ENCODE measurements at regions not wholly inside any gene's neighbourhood (a gene's known extent, or its start where the extent isn't known, plus 50 kb on each side); places are given as distances from the start of the nearest gene placed in this dataset.
"Not testable (repeated sequence)": the region's sequence is repeated elsewhere in the genome, so short reads cannot be mapped to it uniquely, and the experiment has no call there.

DNA sequence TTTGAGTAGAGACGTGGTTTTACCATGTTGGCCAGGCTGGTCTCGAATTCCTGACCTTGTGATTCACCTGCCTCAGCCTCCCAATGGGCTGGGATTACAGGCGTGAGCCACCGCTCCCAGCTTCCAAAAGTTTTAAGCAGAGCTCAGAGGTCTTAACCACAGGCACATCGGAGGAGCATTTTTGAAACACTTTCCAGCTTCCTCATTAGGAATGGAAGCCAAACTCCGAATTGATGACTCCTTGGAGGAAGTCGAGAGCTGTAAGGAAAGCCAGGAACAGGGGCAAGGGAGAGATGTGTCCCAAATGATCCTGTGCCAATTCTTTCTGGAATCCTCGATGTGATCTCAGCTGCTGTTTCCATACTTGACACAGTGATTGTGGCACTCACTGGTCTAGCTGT is 56.2 kb upstream of the CCZ1B start:
- intact Hi-C loops (cut with DNase I); DNase-seq; ATAC-seq: not testable (repeated sequence)

DNA sequence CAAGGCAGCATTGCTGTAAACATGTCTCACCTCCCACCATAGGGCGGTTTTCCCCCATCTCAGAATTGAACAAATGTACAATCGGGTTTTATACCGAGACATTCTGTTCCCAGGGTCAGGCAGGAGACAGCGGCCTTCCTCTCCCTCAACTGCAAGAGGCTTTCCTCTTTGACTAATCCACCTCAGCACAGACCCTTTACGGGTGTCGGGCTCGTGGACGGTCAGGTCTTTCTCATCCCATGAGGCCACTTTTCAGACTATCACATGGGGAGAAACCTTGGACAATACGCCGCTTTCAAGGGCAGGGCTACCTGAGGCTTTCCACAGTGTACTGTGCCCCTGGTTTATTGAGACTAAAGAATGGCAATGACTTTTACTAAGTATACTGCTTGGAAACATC is 57.7 kb upstream of the CCZ1B start:
- DNase-seq; ATAC-seq; intact Hi-C loops (cut with DNase I): not testable (repeated sequence)

DNA sequence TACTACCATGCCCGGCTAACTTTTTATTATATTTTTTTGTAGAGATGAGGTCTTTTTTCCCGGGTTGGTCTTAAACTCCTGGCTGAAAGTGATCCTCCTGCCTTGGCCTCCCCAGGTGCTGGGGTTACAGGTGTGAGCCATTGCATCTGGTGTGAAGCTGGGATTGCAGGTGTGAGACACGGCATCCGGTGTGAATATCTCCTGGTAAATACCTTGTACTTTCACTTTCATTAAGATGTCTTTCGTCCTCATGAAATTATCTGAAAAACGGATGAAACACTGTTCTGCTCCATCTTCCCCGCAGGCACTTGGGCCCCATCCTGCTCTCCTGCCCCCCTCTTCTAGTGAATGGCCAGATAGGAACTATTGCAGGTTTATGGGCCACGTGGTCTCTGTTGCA is 60.1 kb upstream of the CCZ1B start:
- no peak for DNase-seq
- intact Hi-C loops (cut with DNase I): no loop called here
- no peak for ATAC-seq

DNA sequence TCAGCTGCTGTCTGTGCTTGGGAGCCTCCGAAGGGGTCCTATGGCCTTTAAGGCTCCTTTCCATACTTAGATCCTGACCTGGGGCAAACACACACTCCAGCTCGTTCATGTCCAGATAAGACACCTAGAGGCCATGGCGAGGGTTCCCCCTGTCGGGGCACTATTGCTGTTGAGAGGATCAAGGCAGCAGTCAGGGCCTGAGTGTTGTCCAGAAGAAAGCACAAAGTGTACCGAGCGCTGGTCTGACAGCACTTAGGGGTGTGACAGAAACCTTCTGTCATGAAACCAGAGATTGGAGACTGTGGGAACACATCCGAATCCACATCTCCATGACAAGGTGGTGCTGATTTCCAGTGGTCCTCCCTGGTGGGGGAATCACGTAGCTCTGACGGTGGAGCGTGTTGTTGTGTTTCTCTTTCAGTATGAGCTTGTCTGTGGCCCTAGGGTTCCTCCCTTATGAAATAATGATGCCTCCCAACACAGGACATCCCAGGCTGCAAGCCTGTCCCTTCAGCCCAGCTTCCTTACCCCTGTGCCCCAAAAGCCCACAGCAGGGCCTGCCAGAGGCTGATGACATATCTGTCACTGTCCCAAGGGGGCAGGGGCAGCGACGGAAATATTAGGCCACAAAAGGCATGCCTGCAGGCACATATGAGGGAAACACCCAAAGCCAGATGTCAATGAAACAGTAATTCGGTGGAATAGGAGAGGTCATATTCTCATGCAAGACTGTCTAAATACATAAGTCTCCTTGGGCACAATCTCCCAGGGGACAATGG is 62.4 kb upstream of the CCZ1B start:
- ATAC-seq; intact Hi-C loops (cut with DNase I); DNase-seq: not testable (repeated sequence)

DNA sequence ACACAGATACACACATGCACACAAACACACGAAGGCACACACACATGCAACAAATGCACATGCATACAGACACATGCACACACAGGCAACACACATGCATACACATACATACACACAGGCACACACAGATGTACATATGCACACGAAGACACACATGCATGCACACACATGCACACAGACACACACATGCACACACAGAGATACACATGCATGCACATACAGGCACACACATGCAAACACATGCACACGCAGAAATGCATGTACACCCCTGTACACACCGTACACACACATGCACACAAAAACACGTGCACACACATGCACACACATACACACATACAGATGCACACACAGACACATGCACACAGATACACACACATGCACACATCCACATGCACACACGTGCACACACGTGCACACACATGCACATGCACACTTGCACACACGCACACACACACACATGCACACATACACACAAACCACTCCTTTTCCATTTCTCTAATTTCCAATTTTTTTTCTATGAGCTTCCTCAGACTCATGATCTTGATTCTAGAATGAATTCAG is 63.3 kb upstream of the CCZ1B start:
- intact Hi-C loops (cut with DNase I): no loop called here
- DNase-seq (no peak), ATAC-seq (no peak)

DNA sequence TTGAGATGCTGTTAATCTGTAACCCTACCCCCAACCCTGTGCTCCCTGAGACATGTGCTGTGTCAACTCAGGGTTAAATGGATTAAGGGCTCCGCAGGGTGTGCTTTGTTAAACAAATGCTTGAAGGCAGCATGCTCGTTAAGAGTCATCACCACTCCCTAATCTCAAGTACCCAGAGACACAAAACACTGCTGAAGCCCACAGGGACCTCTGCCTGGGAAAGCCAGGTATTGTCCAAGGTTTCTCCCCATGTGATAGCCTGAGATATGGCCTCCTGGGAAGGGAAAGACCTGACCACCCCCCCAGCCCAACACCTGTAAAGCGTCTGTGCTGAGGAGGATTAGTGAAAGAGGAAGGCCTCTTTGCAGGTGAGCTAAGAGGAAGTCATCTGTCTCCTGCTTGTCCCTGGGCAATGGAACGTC is 76.0 kb upstream of the CCZ1B start:
- ATAC-seq; DNase-seq; intact Hi-C loops (cut with DNase I): not testable (repeated sequence)

DNA sequence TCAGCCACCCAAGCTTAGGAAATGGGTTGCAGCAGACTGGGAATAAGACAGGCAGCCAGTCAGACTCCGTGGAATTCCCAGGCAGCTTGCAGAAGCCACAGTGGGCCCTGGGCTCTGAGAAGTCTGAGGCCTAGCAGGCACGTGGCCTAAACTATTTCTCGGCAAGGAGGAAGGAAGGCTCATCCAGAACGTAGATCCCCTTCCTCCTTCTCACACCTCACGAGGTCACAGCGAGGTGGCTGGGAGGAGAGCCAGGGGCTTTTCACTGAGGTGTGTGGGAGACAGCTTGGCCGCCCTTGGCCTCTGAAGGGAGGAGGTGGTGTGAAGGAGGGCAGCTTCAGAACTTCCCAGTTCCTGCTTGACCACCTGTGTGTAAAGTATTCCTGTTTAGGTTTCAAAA is 77.2 kb upstream of the CCZ1B start:
- intact Hi-C loops (cut with DNase I): not testable (repeated sequence)

DNA sequence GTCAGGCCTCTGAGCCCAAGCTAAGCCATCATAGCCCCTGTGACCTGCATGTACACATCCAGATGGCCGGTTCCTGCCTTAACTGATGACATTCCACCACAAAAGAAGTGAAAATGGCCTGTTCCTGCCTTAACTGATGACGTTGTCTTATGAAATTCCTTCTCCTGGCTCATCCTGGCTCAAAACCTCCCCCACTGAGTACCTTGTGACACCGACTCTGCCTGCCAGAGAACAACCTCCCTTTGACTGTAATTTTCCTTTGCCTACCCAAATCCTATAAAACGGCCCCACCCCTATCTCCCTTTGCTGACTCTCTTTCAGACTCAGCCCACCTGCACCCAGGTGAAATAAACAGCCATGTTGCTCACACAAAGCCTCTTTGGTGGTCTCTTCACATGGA is 77.7 kb upstream of the CCZ1B start:
- ATAC-seq; DNase-seq; intact Hi-C loops (cut with DNase I): not testable (repeated sequence)

More for the DNA sequence above, 77.2 kb upstream of the CCZ1B start:
- not testable (repeated sequence) for ATAC-seq, DNase-seq

DNA sequence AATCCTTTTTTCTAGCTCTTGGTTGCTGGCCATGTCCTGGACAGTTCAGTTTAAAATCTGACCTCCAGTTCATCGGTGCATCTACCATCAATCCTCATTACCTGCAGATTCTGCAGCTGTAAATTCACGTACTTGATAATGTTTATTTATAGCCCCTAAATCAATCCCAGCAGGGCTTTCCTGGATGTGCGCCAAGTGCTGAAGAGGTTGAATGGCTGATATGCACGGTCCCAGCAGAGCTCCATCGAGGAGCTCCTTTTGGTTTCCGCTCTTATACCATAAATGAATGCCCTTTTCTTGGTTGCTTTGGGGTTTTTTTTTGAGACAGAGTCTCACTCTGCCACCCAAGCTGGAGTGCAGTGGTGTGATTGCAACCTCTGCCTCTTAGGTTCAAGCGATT is 91.2 kb upstream of the CCZ1B start:
- DNase-seq (peak; percentile 42), ATAC-seq (no peak)
- intact Hi-C loops (cut with DNase I): no loop called here

DNA sequence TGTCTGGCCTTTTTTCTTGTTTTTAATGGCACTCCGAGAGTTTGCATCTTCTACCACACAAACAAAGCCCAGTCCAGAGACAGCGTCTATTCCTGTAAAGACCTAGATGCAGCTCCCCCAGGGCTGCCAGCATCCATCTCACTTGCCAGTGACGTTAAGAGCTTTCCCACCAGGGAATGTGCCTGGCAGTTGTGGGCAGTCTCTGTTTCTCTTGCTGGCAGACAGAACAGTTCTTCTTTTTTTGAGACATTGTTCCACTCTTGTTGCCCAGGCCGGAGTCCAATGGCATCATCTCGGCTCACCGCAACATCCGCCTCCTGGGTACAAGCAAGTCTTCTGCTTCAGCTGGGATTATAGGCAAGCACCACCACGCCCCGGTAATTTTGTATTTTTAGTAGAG is 93.1 kb upstream of the CCZ1B start:
- DNase-seq; intact Hi-C loops (cut with DNase I); ATAC-seq: not testable (repeated sequence)

DNA sequence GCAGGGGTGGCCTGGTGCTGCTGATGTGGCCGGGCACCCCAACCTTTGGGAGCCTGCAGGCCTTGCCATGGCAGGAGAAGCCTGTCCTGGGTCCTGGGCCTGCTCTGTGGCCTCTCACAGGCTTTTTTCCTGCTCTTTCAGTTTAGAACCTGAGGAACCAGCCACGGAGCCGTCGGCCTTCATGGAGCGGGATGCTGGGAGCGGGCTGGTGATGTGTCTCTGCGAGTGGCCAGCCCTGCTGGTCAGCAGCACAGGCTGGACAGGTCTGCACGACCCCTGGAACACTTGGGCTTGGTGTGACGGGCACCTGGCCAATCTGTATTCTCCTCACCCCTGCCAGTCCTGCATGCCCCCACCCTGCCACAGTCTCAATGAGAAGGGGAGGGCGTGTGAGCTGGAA is 98.4 kb upstream of the CCZ1B start:
- intact Hi-C loops (cut with DNase I); ATAC-seq; DNase-seq: not testable (repeated sequence)

DNA sequence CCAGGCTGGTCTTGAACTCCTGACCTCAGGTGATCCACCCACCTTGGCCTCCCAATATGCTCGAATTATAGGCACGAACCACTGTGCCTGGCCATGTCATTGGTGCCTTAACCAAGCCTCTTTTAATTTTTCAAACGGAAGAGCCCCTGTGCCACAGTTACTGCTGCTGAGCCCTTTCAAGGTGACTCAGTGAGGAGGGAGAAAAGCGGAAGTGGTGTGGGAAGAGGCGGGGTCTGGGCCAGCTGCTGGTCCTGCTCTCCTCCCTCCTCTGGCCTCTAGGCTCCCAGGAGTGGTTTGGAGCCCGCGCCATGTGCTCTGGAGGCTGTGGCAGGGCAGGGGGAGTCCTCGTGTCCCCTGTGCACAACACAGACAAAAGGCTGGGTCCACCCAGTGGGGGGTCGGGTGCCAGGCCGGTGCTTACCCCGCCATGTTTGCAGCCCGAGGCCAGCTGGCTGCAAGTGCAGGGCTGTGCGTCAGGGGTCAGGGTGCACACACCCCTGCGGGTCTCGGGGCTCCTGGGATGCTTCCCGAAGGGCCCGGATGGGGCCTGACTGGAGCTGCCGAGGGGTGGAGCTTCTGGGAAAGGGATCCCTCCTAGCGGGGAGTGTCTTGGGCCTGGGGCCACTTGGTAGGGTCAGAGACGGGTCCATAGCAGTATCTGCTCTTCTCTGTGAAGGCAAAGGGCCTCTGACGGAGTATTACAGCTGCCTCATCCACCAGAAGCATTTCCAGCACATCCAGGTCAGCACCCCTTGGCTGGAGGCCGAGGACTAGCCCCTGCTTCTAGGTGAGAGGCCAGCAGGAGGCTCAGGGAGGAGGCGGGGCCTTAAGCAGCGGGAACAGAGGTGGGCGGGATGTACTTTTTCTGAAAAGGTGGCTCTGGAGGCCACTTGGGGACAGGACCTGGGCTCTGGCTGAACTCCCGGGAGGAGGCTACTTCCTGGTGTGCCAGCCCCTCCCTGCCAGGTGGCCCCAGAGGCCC is 100.4 kb upstream of the CCZ1B start:
- intact Hi-C loops (cut with DNase I); ATAC-seq; DNase-seq: not testable (repeated sequence)

DNA sequence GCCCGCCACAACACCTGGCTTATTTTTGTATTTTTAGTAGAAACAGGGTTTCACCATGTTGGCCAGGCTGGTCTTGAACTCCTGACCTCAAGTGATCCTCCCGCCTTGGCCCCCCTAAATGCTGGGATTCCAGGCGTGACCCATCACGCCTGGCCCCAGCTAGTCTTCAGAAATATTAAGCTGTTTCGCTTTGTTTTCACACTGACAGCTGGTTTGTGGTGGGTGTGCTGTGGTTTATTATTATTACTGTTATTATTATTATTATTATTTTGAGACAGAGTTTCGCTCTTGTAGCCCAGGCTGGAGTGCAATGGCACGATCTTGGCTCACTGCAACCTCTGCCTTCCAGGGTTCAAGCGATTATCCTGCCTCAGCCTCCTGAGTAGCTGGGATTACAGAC is 101.6 kb upstream of the CCZ1B start:
- intact Hi-C loops (cut with DNase I); ATAC-seq: not testable (repeated sequence)

DNA sequence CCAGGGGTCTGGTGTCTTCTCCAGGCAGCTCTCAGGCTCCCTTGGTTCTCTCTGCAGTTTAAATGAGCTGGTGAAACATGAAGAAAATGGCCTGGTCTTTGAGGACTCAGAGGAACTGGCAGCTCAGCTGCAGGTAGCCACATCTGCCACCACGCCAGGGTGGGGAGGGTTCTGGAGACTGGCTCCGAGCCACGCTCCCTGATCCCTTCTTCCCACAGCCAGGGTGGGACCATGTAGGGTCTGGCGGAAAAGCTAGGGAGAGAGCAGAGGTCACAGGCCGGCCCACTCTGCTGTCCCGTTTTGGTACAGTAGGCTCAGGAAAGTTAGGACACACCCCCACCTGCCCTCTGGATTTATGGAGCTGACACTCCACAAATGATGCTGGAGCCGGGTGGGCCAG is 103.5 kb upstream of the CCZ1B start:
- intact Hi-C loops (cut with DNase I): not testable (repeated sequence)

More for the DNA sequence above, 101.6 kb upstream of the CCZ1B start:
- DNase-seq: not testable (repeated sequence)

DNA sequence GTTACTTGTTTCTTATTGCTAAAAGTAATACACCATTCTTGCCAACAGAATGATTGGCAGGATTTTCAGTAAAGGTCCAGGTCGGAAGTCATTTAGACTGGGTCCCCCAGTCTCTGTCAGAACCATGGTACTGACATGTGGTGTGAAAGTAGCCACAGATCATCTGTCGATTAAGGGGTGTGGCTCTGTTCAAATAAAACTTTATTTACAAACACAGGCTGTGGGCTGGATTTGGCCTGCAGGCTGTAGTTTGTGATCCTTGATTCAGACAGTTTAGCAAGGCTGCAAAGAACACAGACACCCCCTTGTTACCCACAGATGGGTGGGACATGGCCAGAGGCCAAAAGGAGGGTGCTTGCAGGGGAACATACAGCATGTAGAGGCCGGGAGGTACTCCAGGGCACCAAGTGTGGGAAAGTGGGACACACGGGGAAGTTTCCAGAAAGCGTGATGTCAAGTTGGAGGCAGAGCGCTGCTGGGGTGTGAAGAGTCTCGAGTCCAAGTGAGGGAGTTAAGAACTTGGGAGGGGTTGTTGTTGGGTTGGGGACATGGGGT is 104.1 kb upstream of the CCZ1B start:
- ATAC-seq; intact Hi-C loops (cut with DNase I); DNase-seq: not testable (repeated sequence)

More for the DNA sequence above, 103.5 kb upstream of the CCZ1B start:
- DNase-seq, ATAC-seq: not testable (repeated sequence)

DNA sequence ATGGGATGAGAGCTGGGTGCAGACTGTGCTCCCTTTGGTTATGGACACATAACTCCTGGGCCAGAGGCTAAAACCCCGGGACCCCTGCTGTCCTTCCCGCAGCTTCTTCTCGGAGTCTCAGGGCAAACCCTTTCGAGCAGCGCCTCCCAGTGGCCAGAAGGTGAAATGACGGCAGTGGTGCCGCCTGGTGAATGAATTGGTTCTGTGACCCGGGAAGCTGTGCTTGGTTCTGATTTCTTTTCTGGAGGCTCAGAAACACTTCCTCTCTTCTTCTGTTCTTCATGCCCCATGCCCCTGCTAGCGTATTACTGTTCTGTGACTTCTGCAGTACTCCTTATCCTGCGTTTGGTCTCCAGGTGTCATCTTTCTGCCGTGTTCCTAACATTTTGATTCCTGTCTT is 104.7 kb upstream of the CCZ1B start:
- DNase-seq; ATAC-seq; intact Hi-C loops (cut with DNase I): not testable (repeated sequence)

DNA sequence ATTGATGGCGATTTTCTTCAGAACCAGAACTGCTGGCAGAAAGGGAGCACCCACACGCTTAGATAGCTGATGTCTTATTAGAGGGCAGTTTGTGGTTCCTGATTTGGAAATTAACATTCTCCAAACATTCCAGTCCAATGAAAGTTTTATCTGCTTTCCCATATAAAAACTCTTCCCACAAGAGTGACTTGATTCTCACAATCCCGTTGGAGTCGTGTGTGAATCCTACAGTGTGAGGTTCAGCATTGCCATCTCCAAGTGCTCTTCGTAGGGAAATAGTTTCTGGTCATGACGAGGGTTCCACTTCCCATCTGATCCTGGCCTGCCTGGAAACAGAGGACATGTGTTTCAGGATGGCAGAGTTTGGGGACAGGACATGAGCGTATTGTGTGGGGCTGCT is 105.4 kb upstream of the CCZ1B start:
- ATAC-seq; DNase-seq; intact Hi-C loops (cut with DNase I): not testable (repeated sequence)

DNA sequence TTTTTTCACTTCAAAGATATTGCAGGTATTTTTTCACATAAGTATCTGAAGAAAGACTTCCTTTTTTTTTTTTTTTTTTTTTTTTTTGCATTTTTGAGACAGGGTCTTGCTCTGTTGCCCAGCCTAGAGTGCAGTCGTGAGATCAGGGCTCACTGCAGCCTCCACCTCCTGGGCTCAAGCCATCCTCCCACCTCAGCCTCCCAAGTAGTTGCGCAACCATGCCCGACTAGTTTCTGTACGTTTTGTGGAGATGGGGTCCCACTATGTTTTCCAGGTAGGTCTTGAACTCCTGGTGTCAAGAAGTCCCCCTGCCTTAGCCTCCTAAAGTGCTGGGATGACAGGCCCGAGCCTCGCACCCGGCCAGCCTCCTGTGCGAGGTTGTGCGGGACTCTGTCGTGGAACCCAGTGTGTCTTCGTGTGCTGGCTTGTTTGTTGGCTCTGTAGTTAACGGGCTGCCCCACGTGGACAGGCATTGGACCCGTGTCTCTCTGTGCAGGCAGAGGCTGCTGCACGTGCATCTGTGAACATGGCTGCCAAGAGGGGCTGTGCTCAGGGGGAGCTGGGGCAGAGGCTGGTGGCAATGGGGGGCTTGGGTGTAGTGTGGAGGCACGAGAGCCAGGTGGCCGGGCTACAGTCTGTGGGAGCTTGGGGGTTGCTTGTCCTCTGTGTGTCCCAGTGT is 108.0 kb upstream of the CCZ1B start:
- ATAC-seq; intact Hi-C loops (cut with DNase I); DNase-seq: not testable (repeated sequence)

All from left cardiac atrium (tissue), 4 donors.